Fibroblast of the aortic adventitia (primary cell): ENCODE measurements at regions not wholly inside any gene's neighbourhood (a gene's known extent, or its start where the extent isn't known, plus 50 kb on each side); places are given as distances from the start of the nearest gene placed in this dataset.

Experiments
- DNase-seq: peaks from one replicate; pipeline ENCODE4 v3.0.0-alpha.2; 2010; ENCODE audit warnings: low read depth
- H3K4me3 ChIP-seq: 2 replicates; pipeline ENCODE4 v1.5.1; 2011; ENCODE audit warnings: low read depth, mild to moderate bottlenecking, control low read depth, low read length, moderate library complexity
- CTCF ChIP-seq: IDR thresholded peaks from 2 replicates; pipeline ENCODE4 v1.5.1; 2011; ENCODE audit warnings: mild to moderate bottlenecking, low read length, control low read depth, inconsistent platforms; ENCODE audit not compliant: insufficient read depth

- DNase-seq, result no peak
- no peak overlapping the region for H3K4me3 ChIP-seq
- no peak for TF ChIP-seq CTCF
Observed at GRCh38 chr18:24992491-24992890, 359.5 kb downstream of the ZNF521 start.

GRCh38 chr18:24993628-24994027 is 358.3 kb downstream of the ZNF521 start:
- H3K4me3 ChIP-seq, result no peak overlapping the region
- TF ChIP-seq CTCF, result no peak
- no peak for DNase-seq

- TF ChIP-seq CTCF, result no peak
- H3K4me3 ChIP-seq, result no peak overlapping the region
- peak; percentile 11 for DNase-seq
Observed at GRCh38 chr18:24995056-24995455, 356.9 kb downstream of the ZNF521 start.

GRCh38 chr18:24995755-24996154 is 356.2 kb downstream of the ZNF521 start:
- H3K4me3 ChIP-seq, result no peak overlapping the region
- TF ChIP-seq CTCF, result no peak
- peak; percentile 65 for DNase-seq

GRCh38 chr18:24999650-25000267 is 352.2 kb downstream of the ZNF521 start:
- no peak overlapping the region for H3K4me3 ChIP-seq
- DNase-seq, result no peak
- no peak for TF ChIP-seq CTCF

- TF ChIP-seq CTCF, result no peak
- no peak overlapping the region for H3K4me3 ChIP-seq
- DNase-seq, result no peak
Observed at GRCh38 chr18:25001803-25002202, 350.2 kb downstream of the ZNF521 start.
